Liver (tissue), 7 donors: ENCODE measurements at regions not wholly inside any gene's neighbourhood (a gene's known extent, or its start where the extent isn't known, plus 50 kb on each side); places are given as distances from the start of the nearest gene placed in this dataset.
A peak's percentile ranks its signal among the peaks of the same experiment; 100 is the strongest.

ENCODE experiments used
- DNase-seq: peaks from one replicate; pipeline ENCODE4 v3.0.0-alpha.2; 2017; ENCODE audit warnings: low spot score
- H3K27ac ChIP-seq, 2 donors: one replicate each; pipeline ENCODE4 v1.7.0; 2013; ENCODE audit warnings: inconsistent platforms in 2 of 2, low read length in 2 of 2, control low read depth in 1 of 2, low read depth in 1 of 2, mild to moderate bottlenecking in 1 of 2
- H3K27me3 ChIP-seq, 4 donors: one replicate each; pipeline versions ENCODE4 v1.6.1 to v1.7.0; 2013; ENCODE audit warnings: low read length in 3 of 4, inconsistent platforms in 1 of 4, mild to moderate bottlenecking in 1 of 4, moderate library complexity in 1 of 4; ENCODE audit not compliant: control insufficient read depth in 4 of 4, insufficient read depth in 4 of 4
- H3K36me3 ChIP-seq, 4 donors: one replicate each; pipeline versions ENCODE4 v1.6.1 to v1.7.0; 2013; ENCODE audit warnings: low read length in 3 of 4, mild to moderate bottlenecking in 3 of 4, low read depth in 1 of 4, moderate library complexity in 1 of 4; ENCODE audit not compliant: control insufficient read depth in 4 of 4, insufficient read depth in 3 of 4
- H3K4me1 ChIP-seq, 4 donors: one replicate each; pipeline versions ENCODE4 v1.6.1 to v1.7.0; 2013; ENCODE audit warnings: low read length in 3 of 4, mild to moderate bottlenecking in 3 of 4, moderate library complexity in 1 of 4; ENCODE audit not compliant: control insufficient read depth in 4 of 4, insufficient read depth in 4 of 4
- H3K4me3 ChIP-seq, 3 donors: one replicate each; pipeline versions ENCODE4 v1.6.1 to v1.7.0; 2013; ENCODE audit warnings: low read length in 3 of 3, control low read depth in 1 of 3, low read depth in 1 of 3, mild to moderate bottlenecking in 1 of 3
- H3K9ac ChIP-seq, 2 donors: one replicate each; pipeline ENCODE4 v1.7.0; 2013; ENCODE audit warnings: low read length in 2 of 2, mild to moderate bottlenecking in 2 of 2, moderate library complexity in 2 of 2, control low read depth in 1 of 2, low read depth in 1 of 2
- H3K9me3 ChIP-seq, 4 donors: one replicate each; pipeline versions ENCODE4 v1.6.1 to v1.7.0; 2013; ENCODE audit warnings: low read length in 3 of 4; ENCODE audit not compliant: control insufficient read depth in 4 of 4
- FOXA1 ChIP-seq: IDR thresholded peaks from 2 replicates; pipeline ENCODE4 v1.6.1; 2016; ENCODE audit warnings: antibody characterized with exemption
- FOXA2 ChIP-seq: IDR thresholded peaks from 2 replicates; pipeline ENCODE4 v1.6.1; 2016; ENCODE audit warnings: antibody characterized with exemption
- HNF4A ChIP-seq, 2 donors: conservative IDR thresholded peaks; 2 replicates each; pipeline ENCODE4 v1.6.1; 2016; ENCODE audit warnings: antibody characterized with exemption in 2 of 2, mild to moderate bottlenecking in 2 of 2
- HNF4G ChIP-seq: IDR thresholded peaks from 2 replicates; pipeline ENCODE4 v1.6.1; 2016; ENCODE audit warnings: antibody characterized with exemption
- JUND ChIP-seq, 2 donors: IDR thresholded peaks; 2 replicates each; pipeline ENCODE4 v1.6.1; 2016; ENCODE audit warnings: antibody characterized with exemption in 2 of 2
- NR2F2 ChIP-seq: IDR thresholded peaks from 2 replicates; pipeline ENCODE4 v1.6.1; 2016; ENCODE audit warnings: antibody characterized with exemption
- RAD21 ChIP-seq, 2 donors: IDR thresholded peaks; 2 replicates each; pipeline ENCODE4 v1.6.1; 2016; ENCODE audit warnings: antibody characterized with exemption in 2 of 2, mild to moderate bottlenecking in 2 of 2
- RXRA ChIP-seq, 2 donors: IDR thresholded peaks; 2 replicates each; pipeline ENCODE4 v1.6.1; 2017 to 2018; ENCODE audit warnings: antibody characterized with exemption in 2 of 2, mild to moderate bottlenecking in 1 of 2
- SP1 ChIP-seq: IDR thresholded peaks from 2 replicates; pipeline ENCODE4 v1.6.1; 2018; ENCODE audit warnings: antibody characterized with exemption, mild to moderate bottlenecking
- TAF1 ChIP-seq: conservative IDR thresholded peaks from 2 replicates; pipeline ENCODE4 v1.6.1; 2016; ENCODE audit warnings: antibody characterized with exemption, mild to moderate bottlenecking
- YY1 ChIP-seq: IDR thresholded peaks from 2 replicates; pipeline ENCODE4 v1.6.1; 2016; ENCODE audit warnings: antibody characterized with exemption, mild to moderate bottlenecking
- ZBTB33 ChIP-seq: IDR thresholded peaks from 2 replicates; pipeline ENCODE4 v1.6.1; 2016; ENCODE audit warnings: antibody characterized with exemption
- WGBS: extraction: QIAGEN DNeasy Blood & Tissue Kit; methylation state at CpG from one replicate; pipeline ENCODE4 v1.1.7; 2013; 5-methylcytosine and 5-hydroxymethylcytosine counted together
- TF ChIP-seq, protein P1 (sequence below): IDR thresholded peaks from 2 replicates; pipeline ENCODE4 v1.6.1; 2016; ENCODE audit warnings: antibody characterized with exemption, mild to moderate bottlenecking
- TF ChIP-seq, protein P2 (sequence below): IDR thresholded peaks from 2 replicates; pipeline ENCODE4 v1.6.1; 2016; ENCODE audit warnings: antibody characterized with exemption
- donor health status: healthy.
- donor health status: healthy.
- donor health status: healthy.
- donor health status: healthy.

- no peak for TF ChIP-seq FOXA2
- TF ChIP-seq HNF4G = no peak
- TF ChIP-seq, protein P1, sequence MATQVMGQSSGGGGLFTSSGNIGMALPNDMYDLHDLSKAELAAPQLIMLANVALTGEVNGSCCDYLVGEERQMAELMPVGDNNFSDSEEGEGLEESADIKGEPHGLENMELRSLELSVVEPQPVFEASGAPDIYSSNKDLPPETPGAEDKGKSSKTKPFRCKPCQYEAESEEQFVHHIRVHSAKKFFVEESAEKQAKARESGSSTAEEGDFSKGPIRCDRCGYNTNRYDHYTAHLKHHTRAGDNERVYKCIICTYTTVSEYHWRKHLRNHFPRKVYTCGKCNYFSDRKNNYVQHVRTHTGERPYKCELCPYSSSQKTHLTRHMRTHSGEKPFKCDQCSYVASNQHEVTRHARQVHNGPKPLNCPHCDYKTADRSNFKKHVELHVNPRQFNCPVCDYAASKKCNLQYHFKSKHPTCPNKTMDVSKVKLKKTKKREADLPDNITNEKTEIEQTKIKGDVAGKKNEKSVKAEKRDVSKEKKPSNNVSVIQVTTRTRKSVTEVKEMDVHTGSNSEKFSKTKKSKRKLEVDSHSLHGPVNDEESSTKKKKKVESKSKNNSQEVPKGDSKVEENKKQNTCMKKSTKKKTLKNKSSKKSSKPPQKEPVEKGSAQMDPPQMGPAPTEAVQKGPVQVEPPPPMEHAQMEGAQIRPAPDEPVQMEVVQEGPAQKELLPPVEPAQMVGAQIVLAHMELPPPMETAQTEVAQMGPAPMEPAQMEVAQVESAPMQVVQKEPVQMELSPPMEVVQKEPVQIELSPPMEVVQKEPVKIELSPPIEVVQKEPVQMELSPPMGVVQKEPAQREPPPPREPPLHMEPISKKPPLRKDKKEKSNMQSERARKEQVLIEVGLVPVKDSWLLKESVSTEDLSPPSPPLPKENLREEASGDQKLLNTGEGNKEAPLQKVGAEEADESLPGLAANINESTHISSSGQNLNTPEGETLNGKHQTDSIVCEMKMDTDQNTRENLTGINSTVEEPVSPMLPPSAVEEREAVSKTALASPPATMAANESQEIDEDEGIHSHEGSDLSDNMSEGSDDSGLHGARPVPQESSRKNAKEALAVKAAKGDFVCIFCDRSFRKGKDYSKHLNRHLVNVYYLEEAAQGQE = no peak
- TF ChIP-seq RXRA (IDR thresholded peaks at IDR 0.05) = no peak
- no peak for TF ChIP-seq HNF4A (conservative IDR thresholded peaks at IDR 0.05)
- no peak for DNase-seq
- H3K9ac ChIP-seq = no peak overlapping the region
- H3K9me3 ChIP-seq = no peaks in the 10 kb centered on the region
- H3K27ac ChIP-seq = no peak overlapping the region
- H3K4me3 ChIP-seq = no peak overlapping the region
- H3K27me3 ChIP-seq = no peaks in the 10 kb centered on the region
- WGBS = 90% methylated on average over 7 of the region's 7 CpGs
- peaks cover 9 to 17% (median 11%) of the 10 kb centered on the region in 4 donors for H3K4me1 ChIP-seq
- no peaks in the 10 kb centered on the region for H3K36me3 ChIP-seq
These were observed 167.1 kb downstream of the RTP5 start for GRCh38 chr2:242036653-242036950.

GRCh38 chr2:242038166-242038927 is 168.8 kb downstream of the RTP5 start:
- Histone ChIP-seq H3K4me3 (no peak overlapping the region), H3K4me1 (peaks cover 9 to 17% (median 11%) of the 10 kb centered on the region in 4 donors), H3K27me3 (no peaks in the 10 kb centered on the region), H3K9ac (no peak overlapping the region), H3K9me3 (no peaks in the 10 kb centered on the region), H3K36me3 (no peaks in the 10 kb centered on the region), H3K27ac (peak overlapping the region in 1 of 2 donors; percentile 6)
- WGBS = 82% methylated on average over 20 of the region's 20 CpGs
- TF ChIP-seq JUND (IDR thresholded peaks at IDR 0.05) (no peak), SP1 (peak; percentile 76), YY1 (no peak), FOXA2 (no peak), ZBTB33 (no peak), NR2F2 (no peak), HNF4A (conservative IDR thresholded peaks at IDR 0.05) (peak; percentile 74 to 81), HNF4G (peak; percentile 66), FOXA1 (no peak), TAF1 (no peak), RAD21 (IDR thresholded peaks at IDR 0.05) (peak; percentile 38 to 67), RXRA (IDR thresholded peaks at IDR 0.05) (peak in 1 of 2 donors; percentile 33)
- TF ChIP-seq, protein P2, sequence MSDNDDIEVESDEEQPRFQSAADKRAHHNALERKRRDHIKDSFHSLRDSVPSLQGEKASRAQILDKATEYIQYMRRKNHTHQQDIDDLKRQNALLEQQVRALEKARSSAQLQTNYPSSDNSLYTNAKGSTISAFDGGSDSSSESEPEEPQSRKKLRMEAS = no peak
- TF ChIP-seq, protein P1 = peak; percentile 14
- DNase-seq = no peak
